Neural progenitor cell (in vitro differentiated cells): ENCODE measurements at regions not wholly inside any gene's neighbourhood (a gene's known extent, or its start where the extent isn't known, plus 50 kb on each side); places are given as distances from the start of the nearest gene placed in this dataset.

Experiments
- DNase-seq: peaks from one replicate; pipeline ENCODE4 v3.0.0-alpha.2; 2016; ENCODE audit warnings: low spot score
- H2AFZ ChIP-seq: fragments of 200-600 bp; sonication (generic); replicated peaks from 2 replicates; pipeline ENCODE4 v1.6.1; 2016; ENCODE audit warnings: antibody characterized with exemption
- H3F3A ChIP-seq: fragments of 200-600 bp; sonication (generic); 2 replicates; pipeline ENCODE4 v1.6.1; 2016; ENCODE audit warnings: antibody characterized with exemption, low read depth
- H3K27ac ChIP-seq: fragments of 200-600 bp; sonication (generic); 2 replicates; pipeline ENCODE4 v1.5.1; 2016; ENCODE audit warnings: mild to moderate bottlenecking
- H3K27me3 ChIP-seq: fragments of 200-600 bp; sonication (generic); 2 replicates; pipeline ENCODE4 v1.6.1; 2016; ENCODE audit warnings: mild to moderate bottlenecking, moderate library complexity
- H3K36me3 ChIP-seq: fragments of 200-600 bp; sonication (generic); 2 replicates; pipeline ENCODE4 v1.5.1; 2016
- H3K4me1 ChIP-seq: fragments of 200-600 bp; sonication (generic); 2 replicates; pipeline ENCODE4 v1.6.1; 2016; ENCODE audit warnings: mixed run types
- H3K4me2 ChIP-seq: fragments of 200-600 bp; sonication (generic); 2 replicates; pipeline ENCODE4 v1.6.1; 2016
- H3K4me3 ChIP-seq: fragments of 200-600 bp; sonication (generic); 2 replicates; pipeline ENCODE4 v1.5.1; 2016
- H3K79me2 ChIP-seq: fragments of 200-600 bp; sonication (generic); 2 replicates; pipeline ENCODE4 v1.6.1; 2016; ENCODE audit warnings: low read depth
- H3K9ac ChIP-seq: fragments of 200-600 bp; sonication (generic); 2 replicates; pipeline ENCODE4 v1.6.1; 2016
- H3K9me3 ChIP-seq: fragments of 200-600 bp; sonication (generic); 2 replicates; pipeline ENCODE4 v1.5.1; 2016; ENCODE audit warnings: low read depth
- H4K20me1 ChIP-seq: fragments of 200-600 bp; sonication (generic); 2 replicates; pipeline ENCODE4 v1.6.1; 2016; ENCODE audit warnings: low read depth
- H3K27ac Mint-ChIP-seq: 3 replicates; pipeline ENCODE4 v1.8.0; 2021; ENCODE audit warnings: mixed read lengths
- H3K27me3 Mint-ChIP-seq: 2 replicates; pipeline ENCODE4 v1.8.0; 2022; ENCODE audit warnings: low read depth, mild to moderate bottlenecking, inconsistent platforms, moderate library complexity, mixed read lengths; ENCODE audit not compliant: insufficient read depth
- H3K36me3 Mint-ChIP-seq: 3 replicates; pipeline ENCODE4 v1.8.0; 2021; ENCODE audit warnings: mixed read lengths
- H3K4me1 Mint-ChIP-seq: 3 replicates; pipeline ENCODE4 v1.8.0; 2021; ENCODE audit warnings: mixed read lengths
- H3K4me3 Mint-ChIP-seq: 3 replicates; pipeline ENCODE4 v1.8.0; 2021; ENCODE audit warnings: mild to moderate bottlenecking, moderate library complexity, mixed read lengths
- H3K9me3 Mint-ChIP-seq: 3 replicates; pipeline ENCODE4 v1.8.0; 2020; ENCODE audit warnings: mixed read lengths
- EZH2 ChIP-seq: fragments of 200-600 bp; sonication (generic); IDR thresholded peaks from 2 replicates; pipeline ENCODE4 v1.6.1; 2017; ENCODE audit warnings: antibody characterized with exemption, mild to moderate bottlenecking, moderate library complexity
- EZH2phosphoT487 ChIP-seq: fragments of 200-600 bp; sonication (generic); IDR thresholded peaks from 2 replicates; pipeline ENCODE4 v1.6.1; 2017; ENCODE audit warnings: antibody characterized with exemption
- TF ChIP-seq, protein P1 (sequence below): fragments of 200-600 bp; sonication (generic); IDR thresholded peaks from 2 replicates; pipeline ENCODE4 v1.5.1; 2017; ENCODE audit warnings: antibody characterized with exemption, mild to moderate bottlenecking

DNA sequence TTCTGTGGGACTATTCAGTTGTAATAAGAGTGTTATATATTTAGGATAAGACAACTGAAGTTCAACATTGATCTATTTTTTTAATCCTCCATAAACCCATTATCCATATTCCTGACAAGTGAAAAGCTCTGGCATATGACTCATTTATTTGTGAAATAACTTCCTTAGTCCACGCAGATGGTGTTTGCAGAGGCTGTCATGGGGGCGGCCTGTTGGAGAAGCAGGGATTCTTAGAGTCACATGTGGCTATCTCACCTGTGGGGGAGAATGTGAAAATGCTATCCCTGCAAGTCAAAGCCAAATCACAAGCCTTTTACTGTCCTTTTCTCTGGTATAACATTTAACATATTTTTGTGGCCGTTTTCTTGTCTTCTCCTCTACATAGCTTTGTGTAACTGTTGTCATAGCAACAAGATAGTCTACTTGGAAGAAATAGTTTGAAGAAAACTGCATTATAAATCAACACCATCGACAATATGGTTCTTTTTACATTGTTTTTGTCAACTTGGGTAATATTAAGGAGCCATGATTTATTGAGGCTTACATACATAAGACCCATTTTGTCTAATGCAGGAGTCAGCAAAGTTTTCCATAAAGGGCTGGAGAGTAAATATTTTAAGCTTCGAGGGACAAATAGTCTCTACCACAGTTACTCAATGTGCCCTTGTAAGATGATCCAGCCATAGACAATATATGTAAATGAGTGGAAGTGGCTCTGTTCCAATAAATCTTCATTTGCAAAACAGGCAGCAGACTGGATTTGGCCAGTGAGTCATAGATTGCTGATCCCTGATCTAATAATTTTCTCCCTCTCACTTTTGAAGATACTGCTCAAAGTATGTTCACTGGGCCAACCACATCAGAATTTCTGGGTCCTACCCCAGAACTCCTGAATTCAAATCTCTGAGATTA lies 395.0 kb downstream of the DTHD1 start:
- Histone ChIP-seq H3K27ac (no peak overlapping the region), H3F3A (no peaks in the 10 kb centered on the region), H3K9ac (no peak overlapping the region), H3K27me3 (no peaks in the 10 kb centered on the region), H3K4me2 (no peak overlapping the region), H3K4me1 (no peaks in the 10 kb centered on the region), H3K4me3 (no peak overlapping the region), H3K9me3 (no peaks in the 10 kb centered on the region), H4K20me1 (no peaks in the 10 kb centered on the region), H2AFZ (no peak overlapping the region), H3K36me3 (no peaks in the 10 kb centered on the region), H3K79me2 (no peaks in the 10 kb centered on the region)
- H3K27ac Mint-ChIP-seq: no peak overlapping the region
- no peaks in the 10 kb centered on the region for H3K36me3 Mint-ChIP-seq
- H3K9me3 Mint-ChIP-seq: no peaks in the 10 kb centered on the region
- no peak overlapping the region for H3K4me3 Mint-ChIP-seq
- peaks cover 6% of the 10 kb centered on the region for H3K4me1 Mint-ChIP-seq
- DNase-seq: no peak
- H3K27me3 Mint-ChIP-seq: peaks cover 4% of the 10 kb centered on the region
- no peak for TF ChIP-seq EZH2
- TF ChIP-seq, protein P1, sequence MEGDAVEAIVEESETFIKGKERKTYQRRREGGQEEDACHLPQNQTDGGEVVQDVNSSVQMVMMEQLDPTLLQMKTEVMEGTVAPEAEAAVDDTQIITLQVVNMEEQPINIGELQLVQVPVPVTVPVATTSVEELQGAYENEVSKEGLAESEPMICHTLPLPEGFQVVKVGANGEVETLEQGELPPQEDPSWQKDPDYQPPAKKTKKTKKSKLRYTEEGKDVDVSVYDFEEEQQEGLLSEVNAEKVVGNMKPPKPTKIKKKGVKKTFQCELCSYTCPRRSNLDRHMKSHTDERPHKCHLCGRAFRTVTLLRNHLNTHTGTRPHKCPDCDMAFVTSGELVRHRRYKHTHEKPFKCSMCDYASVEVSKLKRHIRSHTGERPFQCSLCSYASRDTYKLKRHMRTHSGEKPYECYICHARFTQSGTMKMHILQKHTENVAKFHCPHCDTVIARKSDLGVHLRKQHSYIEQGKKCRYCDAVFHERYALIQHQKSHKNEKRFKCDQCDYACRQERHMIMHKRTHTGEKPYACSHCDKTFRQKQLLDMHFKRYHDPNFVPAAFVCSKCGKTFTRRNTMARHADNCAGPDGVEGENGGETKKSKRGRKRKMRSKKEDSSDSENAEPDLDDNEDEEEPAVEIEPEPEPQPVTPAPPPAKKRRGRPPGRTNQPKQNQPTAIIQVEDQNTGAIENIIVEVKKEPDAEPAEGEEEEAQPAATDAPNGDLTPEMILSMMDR: no peak
- TF ChIP-seq EZH2phosphoT487: no peak

DNA sequence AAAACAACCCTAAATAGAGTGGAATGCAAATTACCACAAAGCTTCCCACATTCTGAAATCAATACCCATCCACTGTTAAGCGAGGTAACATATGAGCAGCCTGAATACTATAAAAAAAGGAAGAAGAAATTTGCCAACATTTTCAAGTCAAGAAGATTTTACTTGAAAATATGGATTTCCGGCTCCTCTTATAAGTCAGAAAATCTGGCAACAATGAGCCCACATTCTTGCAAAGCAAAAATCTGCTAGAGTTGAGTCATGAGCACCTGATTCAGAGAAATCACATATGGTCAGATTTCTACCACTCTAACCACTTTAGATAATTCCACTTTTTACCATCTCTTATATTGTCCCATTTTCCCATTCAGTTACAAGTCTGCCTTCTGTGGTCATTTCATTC lies 395.7 kb downstream of the DTHD1 start:
- no peak overlapping the region for H3K4me3 ChIP-seq
- no peaks in the 10 kb centered on the region for H3K4me1 ChIP-seq
- no peaks in the 10 kb centered on the region for H4K20me1 ChIP-seq
- no peaks in the 10 kb centered on the region for H3F3A ChIP-seq
- H3K27me3 Mint-ChIP-seq: peaks cover 4% of the 10 kb centered on the region
- no peaks in the 10 kb centered on the region for H3K27me3 ChIP-seq
- no peaks in the 10 kb centered on the region for H3K79me2 ChIP-seq
- no peaks in the 10 kb centered on the region for H3K36me3 ChIP-seq
- H3K27ac ChIP-seq: no peak overlapping the region
- no peaks in the 10 kb centered on the region for H3K36me3 Mint-ChIP-seq
- H3K9me3 Mint-ChIP-seq: no peaks in the 10 kb centered on the region
- no peak overlapping the region for H3K9ac ChIP-seq
- H3K4me2 ChIP-seq: no peak overlapping the region
- no peak for DNase-seq
- H3K4me1 Mint-ChIP-seq: peaks cover 6% of the 10 kb centered on the region
- H3K27ac Mint-ChIP-seq: no peak overlapping the region
- H2AFZ ChIP-seq: no peak overlapping the region
- H3K9me3 ChIP-seq: no peaks in the 10 kb centered on the region
- no peak for TF ChIP-seq EZH2
- no peak for TF ChIP-seq EZH2phosphoT487
- TF ChIP-seq, protein P1: no peak
- H3K4me3 Mint-ChIP-seq: no peak overlapping the region

DNA sequence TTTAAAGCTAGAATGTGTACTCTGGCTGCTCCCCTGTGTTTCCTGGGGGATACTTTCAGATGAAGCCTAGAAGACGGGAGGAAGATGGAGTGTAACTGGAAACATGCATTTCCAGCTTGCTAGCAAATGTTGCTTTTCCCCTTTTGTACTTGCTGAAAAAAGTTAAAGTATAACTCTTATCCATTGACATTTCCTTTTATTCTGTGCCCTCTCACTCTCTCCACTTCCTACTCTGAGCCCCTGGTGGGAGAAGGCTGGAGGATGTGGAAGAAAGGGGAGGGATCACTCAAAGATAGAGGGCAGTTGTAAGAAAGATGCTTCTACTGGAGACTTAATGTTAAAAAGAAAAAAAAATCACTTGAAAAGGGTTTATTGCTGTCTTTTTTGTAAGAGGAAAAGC lies 396.5 kb downstream of the DTHD1 start:
- Mint-ChIP-seq H3K4me3 (no peak overlapping the region), H3K36me3 (no peaks in the 10 kb centered on the region), H3K27me3 (peaks cover 4% of the 10 kb centered on the region), H3K9me3 (peaks cover 2% of the 10 kb centered on the region), H3K4me1 (peaks cover 6% of the 10 kb centered on the region), H3K27ac (no peak overlapping the region)
- H3K27ac ChIP-seq: no peak overlapping the region
- H4K20me1 ChIP-seq: no peaks in the 10 kb centered on the region
- TF ChIP-seq EZH2phosphoT487 (no peak), EZH2 (no peak)
- TF ChIP-seq, protein P1: no peak
- H3K4me1 ChIP-seq: no peaks in the 10 kb centered on the region
- H3K79me2 ChIP-seq: no peaks in the 10 kb centered on the region
- no peak for DNase-seq
- no peaks in the 10 kb centered on the region for H3K27me3 ChIP-seq
- no peak overlapping the region for H3K4me3 ChIP-seq
- H3K36me3 ChIP-seq: no peaks in the 10 kb centered on the region
- H3K4me2 ChIP-seq: no peak overlapping the region
- H3F3A ChIP-seq: no peaks in the 10 kb centered on the region
- H3K9me3 ChIP-seq: no peaks in the 10 kb centered on the region
- H2AFZ ChIP-seq: no peak overlapping the region
- H3K9ac ChIP-seq: no peak overlapping the region
